Fibroblast of lung (primary cell): ENCODE measurements at regions not wholly inside any gene's neighbourhood (a gene's known extent, or its start where the extent isn't known, plus 50 kb on each side); places are given as distances from the start of the nearest gene placed in this dataset.

ENCODE experiments used
- CTCF ChIP-seq, 2 donors: IDR thresholded peaks in 1 of 2; conservative IDR thresholded peaks in 1 of 2; 1 replicate in 1 of 2; 2 replicates in 1 of 2; pipeline ENCODE4 v1.5.1; 2011 to 2012; ENCODE audit warnings: low read length in 2 of 2, control low read depth in 1 of 2, inconsistent platforms in 1 of 2, low read depth in 1 of 2, mild to moderate bottlenecking in 1 of 2
- EZH2 ChIP-seq: IDR thresholded peaks from 2 replicates; pipeline ENCODE4 v1.5.1; 2012; ENCODE audit warnings: low read length, control low read depth, mild to moderate bottlenecking; ENCODE audit errors: missing control alignments

GRCh38 chr5:3680821-3681220 is 85.2 kb downstream of the IRX1 start:
- TF ChIP-seq EZH2 (no peak), CTCF (conservative IDR thresholded peaks at IDR 0.05 in 1 of 2, IDR thresholded peaks at IDR 0.05 in 1 of 2; ENCODE audit: low read depth in 1 of 2, low read length in 2 of 2) (no peak)
